ENCODE measurements at regions not wholly inside any gene's neighbourhood (a gene's known extent, or its start where the extent isn't known, plus 50 kb on each side); places are given as distances from the start of the nearest gene placed in this dataset.

GRCh38 chr18:72329533-72329932 is 214.6 kb downstream of the CBLN2 start:
- no peak overlapping the region for H3K4me3 ChIP-seq (ENCODE audit: low read depth, low read length)
- no peak for TF ChIP-seq MAX (IDR thresholded peaks at IDR 0.05; ENCODE audit: low read depth, low read length)
- TF ChIP-seq MYC (IDR thresholded peaks at IDR 0.05; ENCODE audit: low read depth, low read length), result no peak
- no peak for TF ChIP-seq CTCF (IDR thresholded peaks at IDR 0.05; ENCODE audit: low read depth, low read length)
- no peak for TF ChIP-seq POLR2A (IDR thresholded peaks at IDR 0.05; ENCODE audit: extremely low read depth, insufficient read length)
- DNase-seq (ENCODE audit: low read depth), result no peak

GRCh38 chr18:72325307-72325706 is 218.8 kb downstream of the CBLN2 start:
- no peak overlapping the region for H3K4me3 ChIP-seq (ENCODE audit: low read depth, low read length)
- no peak for TF ChIP-seq MAX (IDR thresholded peaks at IDR 0.05; ENCODE audit: low read depth, low read length)
- no peak for TF ChIP-seq MYC (IDR thresholded peaks at IDR 0.05; ENCODE audit: low read depth, low read length)
- no peak for TF ChIP-seq POLR2A (IDR thresholded peaks at IDR 0.05; ENCODE audit: extremely low read depth, insufficient read length)
- no peak for TF ChIP-seq CTCF (IDR thresholded peaks at IDR 0.05; ENCODE audit: low read depth, low read length)
- DNase-seq (ENCODE audit: low read depth), result no peak

GRCh38 chr18:72324677-72325076 is 219.5 kb downstream of the CBLN2 start:
- no peak overlapping the region for H3K4me3 ChIP-seq (ENCODE audit: low read depth, low read length)
- DNase-seq (ENCODE audit: low read depth), result no peak
- TF ChIP-seq MAX (IDR thresholded peaks at IDR 0.05; ENCODE audit: low read depth, low read length) (no peak), MYC (IDR thresholded peaks at IDR 0.05; ENCODE audit: low read depth, low read length) (no peak), CTCF (IDR thresholded peaks at IDR 0.05; ENCODE audit: low read depth, low read length) (no peak), POLR2A (IDR thresholded peaks at IDR 0.05; ENCODE audit: extremely low read depth, insufficient read length) (no peak)

- no peak overlapping the region for H3K4me3 ChIP-seq (ENCODE audit: low read depth, low read length)
- DNase-seq (ENCODE audit: low read depth), result no peak
- no peak for TF ChIP-seq MAX (IDR thresholded peaks at IDR 0.05; ENCODE audit: low read depth, low read length)
- no peak for TF ChIP-seq MYC (IDR thresholded peaks at IDR 0.05; ENCODE audit: low read depth, low read length)
- no peak for TF ChIP-seq POLR2A (IDR thresholded peaks at IDR 0.05; ENCODE audit: extremely low read depth, insufficient read length)
- TF ChIP-seq CTCF (IDR thresholded peaks at IDR 0.05; ENCODE audit: low read depth, low read length), result no peak
These were observed 227.6 kb downstream of the CBLN2 start for GRCh38 chr18:72316497-72316896.

GRCh38 chr18:72283148-72283925 is 260.8 kb downstream of the CBLN2 start:
- H3K4me3 ChIP-seq (ENCODE audit: low read depth, low read length), result no peak overlapping the region
- TF ChIP-seq MYC (IDR thresholded peaks at IDR 0.05; ENCODE audit: low read depth, low read length) (no peak), CTCF (IDR thresholded peaks at IDR 0.05; ENCODE audit: low read depth, low read length) (no peak), MAX (IDR thresholded peaks at IDR 0.05; ENCODE audit: low read depth, low read length) (no peak), POLR2A (IDR thresholded peaks at IDR 0.05; ENCODE audit: extremely low read depth, insufficient read length) (no peak)
- no peak for DNase-seq (ENCODE audit: low read depth)

Data from NB4 (cell line).